ENCODE measurements at regions not wholly inside any gene's neighbourhood (a gene's known extent, or its start where the extent isn't known, plus 50 kb on each side); places are given as distances from the start of the nearest gene placed in this dataset.

DNA sequence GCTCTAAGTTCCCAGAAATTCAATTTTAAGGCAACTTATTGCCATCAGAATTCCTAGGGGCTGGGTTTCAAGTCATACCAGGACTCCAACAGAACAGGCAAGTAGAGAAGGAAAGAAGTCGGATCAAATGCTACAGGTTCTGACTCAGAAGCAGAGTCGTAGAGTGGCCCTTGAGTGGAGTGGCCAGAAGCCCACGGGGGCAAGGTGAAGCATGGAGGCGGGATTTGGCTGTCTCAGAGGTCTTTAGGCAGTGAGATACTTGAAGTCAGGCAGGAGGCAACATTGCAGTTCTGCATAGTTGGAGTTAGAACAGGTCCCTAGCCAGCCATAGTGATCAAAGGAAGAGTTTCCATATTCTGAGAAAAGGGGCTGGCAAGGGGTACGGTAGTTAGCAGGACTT is 111.6 kb downstream of the NHLRC3 start:
- DNase-seq (ENCODE audit: extremely low spot score), result no peak
- ChIA-PET POLR2A (no interaction called here), CTCF (interaction anchor here (1.5 kb wide), 1 partner anchor 466 kb away, joined by 4 read pairs; no protein-coding TSS in a partner anchor)
- TF ChIP-seq, protein P1, sequence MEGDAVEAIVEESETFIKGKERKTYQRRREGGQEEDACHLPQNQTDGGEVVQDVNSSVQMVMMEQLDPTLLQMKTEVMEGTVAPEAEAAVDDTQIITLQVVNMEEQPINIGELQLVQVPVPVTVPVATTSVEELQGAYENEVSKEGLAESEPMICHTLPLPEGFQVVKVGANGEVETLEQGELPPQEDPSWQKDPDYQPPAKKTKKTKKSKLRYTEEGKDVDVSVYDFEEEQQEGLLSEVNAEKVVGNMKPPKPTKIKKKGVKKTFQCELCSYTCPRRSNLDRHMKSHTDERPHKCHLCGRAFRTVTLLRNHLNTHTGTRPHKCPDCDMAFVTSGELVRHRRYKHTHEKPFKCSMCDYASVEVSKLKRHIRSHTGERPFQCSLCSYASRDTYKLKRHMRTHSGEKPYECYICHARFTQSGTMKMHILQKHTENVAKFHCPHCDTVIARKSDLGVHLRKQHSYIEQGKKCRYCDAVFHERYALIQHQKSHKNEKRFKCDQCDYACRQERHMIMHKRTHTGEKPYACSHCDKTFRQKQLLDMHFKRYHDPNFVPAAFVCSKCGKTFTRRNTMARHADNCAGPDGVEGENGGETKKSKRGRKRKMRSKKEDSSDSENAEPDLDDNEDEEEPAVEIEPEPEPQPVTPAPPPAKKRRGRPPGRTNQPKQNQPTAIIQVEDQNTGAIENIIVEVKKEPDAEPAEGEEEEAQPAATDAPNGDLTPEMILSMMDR (IDR thresholded peaks at IDR 0.05; ENCODE audit: control extremely low read depth, extremely low read depth, low read depth, missing control alignments), result no peak

DNA sequence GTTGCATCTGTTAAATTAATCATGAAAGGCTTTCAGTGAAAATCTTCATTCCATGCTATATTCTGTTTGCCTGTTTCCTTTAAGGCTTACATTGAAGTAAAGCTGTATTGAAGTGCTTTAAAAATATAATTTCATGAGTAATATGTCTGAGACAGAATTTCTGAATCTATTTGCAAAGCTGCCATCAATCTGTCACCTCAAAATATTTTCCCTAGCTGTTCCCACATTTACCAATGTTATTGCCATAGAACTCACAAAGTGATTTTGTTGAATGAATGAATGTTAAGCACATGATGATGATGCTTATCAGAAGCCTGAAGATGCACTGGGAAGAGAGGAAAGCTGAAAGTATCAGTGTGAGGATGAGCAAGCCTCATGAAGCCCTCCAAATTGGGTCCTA is 115.8 kb downstream of the NHLRC3 start:
- ChIA-PET CTCF (interaction anchor here (0.8 to 3.0 kb wide), 6 partner anchors 9 to 462 kb away, joined by 3 to 15 read pairs (median 4); no protein-coding TSS in a partner anchor), POLR2A (no interaction called here)

GRCh38 chr13:39159393-39159792 is 121.1 kb downstream of the NHLRC3 start:
- no peak for DNase-seq (ENCODE audit: extremely low spot score)
- TF ChIP-seq, protein P1 (IDR thresholded peaks at IDR 0.05; ENCODE audit: control extremely low read depth, extremely low read depth, low read depth, missing control alignments), result no peak
- POLR2A ChIA-PET, result no interaction called here
- CTCF ChIA-PET, result interaction anchor here (1.0 to 1.1 kb wide), 2 partner anchors 15 to 19 kb away, joined by 3 read pairs; no protein-coding TSS in a partner anchor

More for the DNA sequence above, 115.8 kb downstream of the NHLRC3 start:
- TF ChIP-seq, protein P1 (IDR thresholded peaks at IDR 0.05; ENCODE audit: control extremely low read depth, extremely low read depth, low read depth, missing control alignments), result no peak
- DNase-seq (ENCODE audit: extremely low spot score), result no peak

GRCh38 chr13:39159846-39160370 is 121.7 kb downstream of the NHLRC3 start:
- ChIA-PET CTCF (interaction anchor here (1.1 kb wide), 1 partner anchor 15 kb away, joined by 3 read pairs; no protein-coding TSS in a partner anchor), POLR2A (interaction anchor here (0.6 kb wide), 1 partner anchor 68 kb away, joined by 5 read pairs; no protein-coding TSS in a partner anchor)
- TF ChIP-seq, protein P1 (IDR thresholded peaks at IDR 0.05; ENCODE audit: control extremely low read depth, extremely low read depth, low read depth, missing control alignments), result no peak
- no peak for DNase-seq (ENCODE audit: extremely low spot score)

GRCh38 chr13:39167018-39167417 is 128.8 kb downstream of the NHLRC3 start:
- CTCF ChIA-PET, result no interaction called here
- TF ChIP-seq, protein P1 (IDR thresholded peaks at IDR 0.05; ENCODE audit: control extremely low read depth, extremely low read depth, low read depth, missing control alignments), result no peak
- POLR2A ChIA-PET, result no interaction called here
- DNase-seq (ENCODE audit: extremely low spot score), result no peak

DNA sequence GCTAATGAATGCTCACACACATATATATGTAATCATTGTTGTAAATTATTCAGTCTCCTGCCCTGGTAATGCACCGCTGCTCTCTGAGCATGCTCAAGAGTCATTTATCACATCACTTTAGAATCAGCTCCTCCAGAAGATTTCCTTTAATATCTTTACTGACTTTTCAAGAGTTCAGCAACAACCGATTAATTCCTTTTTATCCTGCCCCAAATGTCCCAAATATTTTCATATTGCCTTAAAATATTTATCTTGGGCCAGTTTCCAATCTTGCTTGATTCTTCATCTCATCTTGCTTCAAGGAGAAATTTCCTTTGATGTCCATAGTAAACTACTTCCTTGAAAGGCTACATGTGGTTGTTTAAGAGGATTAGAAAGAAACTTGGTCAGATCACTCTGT is 132.5 kb downstream of the NHLRC3 start:
- DNase-seq (ENCODE audit: extremely low spot score), result no peak
- CTCF ChIA-PET, result interaction anchor here (0.7 to 1.6 kb wide), 2 partner anchors 26 to 56 kb away, joined by 3 read pairs; no protein-coding TSS in a partner anchor
- POLR2A ChIA-PET, result no interaction called here
- TF ChIP-seq, protein P1 (IDR thresholded peaks at IDR 0.05; ENCODE audit: control extremely low read depth, extremely low read depth, low read depth, missing control alignments), result no peak
